ENCODE measurements at regions not wholly inside any gene's neighbourhood (a gene's known extent, or its start where the extent isn't known, plus 50 kb on each side); places are given as distances from the start of the nearest gene placed in this dataset.
A peak's percentile ranks its signal among the peaks of the same experiment; 100 is the strongest.
"Not testable (repeated sequence)": the region's sequence is repeated elsewhere in the genome, so short reads cannot be mapped to it uniquely, and the experiment has no call there.

DNA sequence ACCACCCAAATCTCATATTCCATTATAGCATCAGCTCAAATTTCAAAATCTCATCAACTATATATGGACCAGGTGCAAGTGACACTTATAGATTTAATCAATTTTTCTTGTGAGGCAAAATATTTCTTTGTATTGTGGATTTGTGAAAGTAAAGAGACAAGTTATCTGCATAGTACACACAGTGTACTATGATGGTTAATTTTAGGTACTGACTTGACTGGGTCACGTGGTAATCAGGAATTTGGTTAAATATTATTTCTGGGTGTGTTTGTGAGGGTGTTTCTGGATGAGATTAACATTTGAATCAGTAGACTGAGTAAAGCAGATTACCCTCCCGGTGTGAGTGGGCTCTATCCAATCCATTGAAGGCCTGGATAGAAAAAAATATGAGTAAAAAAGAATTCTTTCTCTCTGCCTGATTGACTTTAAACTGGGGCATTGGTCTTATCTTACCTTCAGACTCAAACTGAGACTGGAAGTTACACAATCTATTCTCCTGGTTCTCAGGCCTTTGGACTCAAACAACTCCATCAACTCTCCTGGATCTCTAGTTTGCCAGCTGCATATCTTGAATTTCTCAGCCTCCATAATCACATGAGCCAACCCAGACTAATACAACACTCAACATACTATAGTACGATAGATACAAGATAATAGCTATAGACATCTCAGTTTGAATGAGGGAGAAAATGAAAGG is 799.9 kb downstream of the NAP1L3 start:
- H3K27ac ChIP-seq, result not testable (repeated sequence)

DNA sequence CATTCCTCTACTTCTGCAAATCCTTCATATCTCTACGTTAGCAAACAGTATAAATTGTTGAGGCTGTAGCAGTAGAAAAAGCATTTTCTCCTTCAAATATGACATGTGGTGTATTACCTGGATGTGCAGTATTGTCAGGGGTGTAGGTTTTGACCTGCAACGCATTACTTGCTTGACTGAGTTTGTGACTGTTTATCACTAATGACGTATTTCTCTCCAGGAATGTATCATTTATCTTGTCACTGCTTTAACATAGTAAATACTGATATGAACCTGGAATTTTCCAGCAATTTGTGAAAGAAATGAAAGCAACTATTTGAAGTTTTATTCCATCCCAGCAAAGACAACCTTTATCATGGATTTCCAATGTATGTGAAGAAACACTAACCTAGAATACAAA is 823.4 kb downstream of the NAP1L3 start:
- H3K27ac ChIP-seq, result not testable (repeated sequence)

DNA sequence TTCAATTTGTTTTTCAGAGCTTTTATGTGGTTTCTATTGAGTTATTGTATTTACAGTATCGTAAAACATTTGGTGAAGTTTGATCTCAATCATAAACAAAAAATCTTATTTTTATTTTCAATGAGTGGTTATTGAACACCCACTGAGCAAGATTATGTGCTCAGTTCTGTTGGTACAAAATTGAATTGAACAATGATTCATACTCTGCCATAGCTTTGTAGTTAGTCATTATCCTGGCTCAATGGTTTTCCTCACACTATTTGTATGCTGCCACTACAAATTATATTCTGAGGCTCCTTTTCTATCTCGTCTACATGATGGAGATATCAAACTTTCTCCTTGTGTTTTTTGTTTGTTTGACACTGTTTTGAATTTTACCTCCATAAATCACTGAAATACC is 829.5 kb downstream of the NAP1L3 start:
- not testable (repeated sequence) for H3K27ac ChIP-seq

DNA sequence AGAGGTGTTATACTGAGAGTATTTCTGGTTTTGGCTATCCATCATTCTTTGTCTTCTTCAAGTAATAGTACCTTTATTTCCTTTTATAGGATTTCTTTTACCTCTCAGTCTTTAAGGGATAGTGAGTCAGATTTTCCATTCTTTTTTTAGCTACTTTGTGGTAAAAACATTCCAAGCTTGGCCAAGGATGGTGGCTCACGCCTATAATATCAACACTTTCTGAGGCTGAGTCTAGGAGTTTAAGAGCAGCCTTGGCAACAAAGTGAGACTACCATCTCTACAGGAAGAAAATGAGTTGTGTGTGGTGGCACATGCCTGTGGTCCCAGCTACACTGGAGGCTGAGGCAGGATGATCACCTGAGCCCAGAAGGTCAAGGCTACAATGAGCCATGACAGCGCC is 840.6 kb downstream of the NAP1L3 start:
- H3K27ac ChIP-seq, result not testable (repeated sequence)

DNA sequence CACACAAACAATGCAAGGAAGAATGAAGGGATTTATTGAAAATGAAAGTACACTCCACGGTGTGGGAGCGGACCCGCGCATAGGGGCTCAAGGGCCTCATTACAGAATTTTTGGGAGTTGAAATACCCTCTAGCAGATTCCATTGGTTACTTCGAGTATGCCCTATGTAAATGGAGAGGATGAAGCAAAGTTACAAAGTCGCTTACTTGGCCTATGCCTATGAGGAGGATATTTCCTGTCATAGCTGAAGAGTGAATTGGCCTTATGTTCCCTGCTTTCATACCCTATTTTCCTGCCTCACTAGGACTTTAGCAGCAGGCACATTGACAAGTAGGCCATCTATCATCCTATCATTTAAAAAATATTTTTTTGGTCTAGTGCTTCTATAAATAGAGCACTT is 843.3 kb downstream of the NAP1L3 start:
- H3K27ac ChIP-seq, result not testable (repeated sequence)

DNA sequence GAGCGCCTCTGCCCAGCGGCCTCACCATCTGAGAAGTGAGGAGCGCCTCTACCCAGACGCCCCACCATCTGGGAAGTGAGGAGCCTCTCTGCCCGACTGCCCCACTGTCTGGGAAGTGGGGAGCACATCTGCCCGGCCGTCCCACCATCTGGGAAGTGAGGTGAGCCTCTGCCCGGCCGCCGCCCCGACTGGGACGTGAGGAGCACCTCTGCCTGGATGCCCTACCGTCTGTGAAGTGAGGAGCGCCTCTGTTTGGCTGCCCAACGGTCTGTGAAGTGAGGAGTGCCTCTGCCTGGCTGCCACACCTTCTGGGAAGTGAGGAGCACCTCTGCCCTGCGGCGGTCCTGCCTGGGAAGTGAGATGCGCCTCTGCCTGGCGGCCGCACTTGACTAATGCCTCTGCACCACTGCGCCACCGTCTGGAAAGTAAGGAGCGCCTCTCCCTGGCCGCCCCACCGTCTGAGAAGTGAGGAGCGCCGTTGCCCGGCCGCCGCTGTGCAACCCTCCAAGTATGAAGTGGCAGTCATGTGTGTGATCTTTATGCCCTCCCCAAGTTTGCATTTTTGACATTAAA is 851.7 kb downstream of the NAP1L3 start:
- peak overlapping the region; percentile 50; the same call in 1 of the 2 replicates for H3K27ac ChIP-seq

DNA sequence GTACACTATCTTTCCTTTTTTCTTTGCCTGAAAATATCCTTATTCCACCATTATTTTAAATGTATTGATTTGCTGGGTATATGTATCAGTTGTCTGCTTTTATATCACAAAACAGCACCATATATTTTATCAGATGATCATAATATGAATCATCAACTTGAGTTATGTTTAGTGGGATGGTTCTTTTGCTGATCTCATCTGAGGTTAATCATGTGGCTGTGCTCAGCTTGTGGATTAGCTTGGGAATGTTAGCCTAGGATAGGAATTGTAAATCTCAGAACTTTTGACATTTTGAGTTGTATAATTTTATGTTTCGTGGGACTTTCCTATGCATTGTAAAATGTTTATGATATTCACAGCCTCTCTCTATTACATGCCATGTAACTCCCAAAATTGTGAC is 881.3 kb downstream of the NAP1L3 start:
- not testable (repeated sequence) for H3K27ac ChIP-seq

DNA sequence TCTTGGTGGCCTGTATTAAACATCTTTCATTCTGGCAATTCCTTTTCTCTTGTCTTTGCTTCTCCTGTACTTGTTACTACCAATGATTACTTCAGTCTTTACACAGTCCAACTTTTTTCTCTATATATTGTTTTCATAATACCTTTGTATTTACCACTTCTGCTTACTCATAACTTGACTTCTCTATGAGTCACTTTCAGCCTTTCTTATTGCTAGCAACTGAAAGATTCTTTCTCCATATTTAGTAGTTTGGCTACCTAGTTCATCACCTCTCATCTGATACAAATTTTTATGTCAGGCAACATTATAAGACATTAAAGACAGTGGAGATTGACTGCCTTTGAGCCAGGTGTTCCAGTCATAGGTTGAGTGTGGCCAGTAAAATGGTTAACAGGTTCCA is 893.3 kb downstream of the NAP1L3 start:
- not testable (repeated sequence) for H3K27ac ChIP-seq

DNA sequence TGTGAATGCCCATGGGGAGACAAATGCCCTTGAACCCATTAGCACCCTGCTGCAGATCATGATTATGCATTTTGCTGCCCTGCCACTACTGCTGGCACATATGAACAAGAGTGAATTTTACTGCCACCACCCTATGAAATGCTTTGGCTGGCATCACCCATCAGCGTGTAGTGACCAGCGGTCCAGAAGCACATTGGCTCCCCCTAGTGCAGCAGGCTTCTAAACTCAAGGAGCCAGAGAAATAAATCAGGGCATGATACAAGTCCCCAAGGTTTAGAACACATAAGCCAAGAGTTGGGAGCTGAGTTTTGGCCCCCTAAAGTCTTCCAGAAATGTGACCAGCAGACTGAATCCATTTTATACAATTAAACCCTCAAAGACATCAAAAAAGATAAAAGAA is 899.4 kb downstream of the NAP1L3 start:
- TF ChIP-seq, protein P1, sequence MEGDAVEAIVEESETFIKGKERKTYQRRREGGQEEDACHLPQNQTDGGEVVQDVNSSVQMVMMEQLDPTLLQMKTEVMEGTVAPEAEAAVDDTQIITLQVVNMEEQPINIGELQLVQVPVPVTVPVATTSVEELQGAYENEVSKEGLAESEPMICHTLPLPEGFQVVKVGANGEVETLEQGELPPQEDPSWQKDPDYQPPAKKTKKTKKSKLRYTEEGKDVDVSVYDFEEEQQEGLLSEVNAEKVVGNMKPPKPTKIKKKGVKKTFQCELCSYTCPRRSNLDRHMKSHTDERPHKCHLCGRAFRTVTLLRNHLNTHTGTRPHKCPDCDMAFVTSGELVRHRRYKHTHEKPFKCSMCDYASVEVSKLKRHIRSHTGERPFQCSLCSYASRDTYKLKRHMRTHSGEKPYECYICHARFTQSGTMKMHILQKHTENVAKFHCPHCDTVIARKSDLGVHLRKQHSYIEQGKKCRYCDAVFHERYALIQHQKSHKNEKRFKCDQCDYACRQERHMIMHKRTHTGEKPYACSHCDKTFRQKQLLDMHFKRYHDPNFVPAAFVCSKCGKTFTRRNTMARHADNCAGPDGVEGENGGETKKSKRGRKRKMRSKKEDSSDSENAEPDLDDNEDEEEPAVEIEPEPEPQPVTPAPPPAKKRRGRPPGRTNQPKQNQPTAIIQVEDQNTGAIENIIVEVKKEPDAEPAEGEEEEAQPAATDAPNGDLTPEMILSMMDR (conservative IDR thresholded peaks at IDR 0.05), result 0 out of 2 replicates have a peak, but pooled peaks have one; percentile 3
- H3K27ac ChIP-seq, result not testable (repeated sequence)

DNA sequence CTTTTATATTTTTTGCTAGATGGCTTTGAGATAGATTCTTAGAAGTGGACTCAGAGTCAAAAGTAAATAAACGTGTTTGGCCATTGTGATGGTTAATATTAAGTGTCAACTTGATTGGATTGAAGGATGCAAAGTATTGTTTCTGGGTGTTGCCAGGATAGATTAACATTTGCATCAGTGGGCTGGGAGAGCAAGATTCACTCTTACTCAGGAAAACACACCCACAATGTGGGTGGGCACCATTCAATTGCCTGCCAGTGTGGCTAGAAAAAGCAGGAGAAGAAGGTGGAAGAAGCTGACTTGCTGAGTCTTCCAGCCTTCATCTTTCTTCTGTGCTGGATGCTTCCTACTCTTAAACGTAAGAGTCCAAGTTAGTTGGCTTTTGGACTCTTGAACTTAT is 912.4 kb downstream of the NAP1L3 start:
- not testable (repeated sequence) for H3K27ac ChIP-seq

Measured in C4-2B (cell line).